GM23248 (cell line): ENCODE measurements at regions not wholly inside any gene's neighbourhood (a gene's known extent, or its start where the extent isn't known, plus 50 kb on each side); places are given as distances from the start of the nearest gene placed in this dataset.
A peak's percentile ranks its signal among the peaks of the same experiment; 100 is the strongest.

Source experiments
- DNase-seq: peaks from one replicate; pipeline ENCODE4 v3.0.0-alpha.2; 2015
- H2AFZ ChIP-seq: fragments of 200-600 bp; sonication (generic); 2 replicates; pipeline ENCODE4 v1.6.1; 2016; ENCODE audit warnings: antibody characterized with exemption
- H3F3A ChIP-seq: fragments of 200-600 bp; sonication (generic); 2 replicates; pipeline ENCODE4 v1.6.1; 2016; ENCODE audit warnings: mild to moderate bottlenecking, antibody characterized with exemption, mixed run types; ENCODE audit not compliant: insufficient read depth
- H3K27ac ChIP-seq: fragments of 200-600 bp; sonication (generic); 2 replicates; pipeline ENCODE4 v1.5.1; 2016; ENCODE audit warnings: mild to moderate bottlenecking
- H3K27me3 ChIP-seq: fragments of 200-600 bp; sonication (generic); replicated peaks from 2 replicates; pipeline ENCODE4 v1.6.1; 2016; ENCODE audit warnings: mild to moderate bottlenecking; ENCODE audit not compliant: insufficient read depth
- H3K36me3 ChIP-seq: fragments of 200-600 bp; sonication (generic); 2 replicates; pipeline ENCODE4 v1.6.1; 2016; ENCODE audit warnings: low read depth, mild to moderate bottlenecking
- H3K4me1 ChIP-seq: fragments of 200-600 bp; sonication (generic); 2 replicates; pipeline ENCODE4 v1.6.1; 2016; ENCODE audit warnings: mild to moderate bottlenecking; ENCODE audit not compliant: insufficient read depth
- H3K4me2 ChIP-seq: fragments of 200-600 bp; sonication (generic); one replicate; pipeline ENCODE4 v1.6.1; 2016; ENCODE audit warnings: mild to moderate bottlenecking; ENCODE audit not compliant: unreplicated experiment
- H3K4me3 ChIP-seq: fragments of 200-600 bp; sonication (generic); 2 replicates; pipeline ENCODE4 v1.5.1; 2016; ENCODE audit warnings: mild to moderate bottlenecking
- H3K79me2 ChIP-seq: fragments of 200-600 bp; sonication (generic); 2 replicates; pipeline ENCODE4 v1.6.1; 2016; ENCODE audit warnings: mild to moderate bottlenecking; ENCODE audit not compliant: insufficient read depth
- H3K9ac ChIP-seq: fragments of 200-600 bp; sonication (generic); 2 replicates; pipeline ENCODE4 v1.6.1; 2016; ENCODE audit warnings: mild to moderate bottlenecking
- H3K9me2 ChIP-seq: fragments of 200-600 bp; sonication (generic); 2 replicates; pipeline ENCODE4 v1.6.1; 2016; ENCODE audit warnings: mixed run types, mild to moderate bottlenecking, moderate library complexity; ENCODE audit not compliant: insufficient read depth
- H3K9me3 ChIP-seq: fragments of 200-600 bp; sonication (generic); one replicate; pipeline ENCODE4 v1.6.1; 2017; ENCODE audit warnings: low read depth
- H4K20me1 ChIP-seq: fragments of 200-600 bp; sonication (generic); 2 replicates; pipeline ENCODE4 v1.6.0; 2016; ENCODE audit not compliant: insufficient read depth
- EZH2 ChIP-seq: fragments of 200-600 bp; sonication (generic); IDR thresholded peaks from 2 replicates; pipeline ENCODE4 v1.6.1; 2018; ENCODE audit warnings: antibody characterized with exemption, mild to moderate bottlenecking; ENCODE audit not compliant: insufficient read depth, poor library complexity, severe bottlenecking
- EZH2phosphoT487 ChIP-seq: fragments of 200-600 bp; sonication (generic); IDR thresholded peaks from 2 replicates; pipeline ENCODE4 v1.6.1; 2018; ENCODE audit warnings: antibody characterized with exemption, moderate library complexity, mild to moderate bottlenecking, low read depth; ENCODE audit not compliant: insufficient read depth
- WGBS, 2 experiments: methylation state at CpG; one replicate each; pipeline ENCODE4 v1.1.6; 2015 to 2017; ENCODE audit warnings: low lambda C conversion rate in 2 of 2, low coverage in 1 of 2; ENCODE audit errors: missing lambda C conversion rate in 2 of 2; 5-methylcytosine and 5-hydroxymethylcytosine counted together
- in situ Hi-C: fragments of 300-500 bp; cut with MboI; formaldehyde crosslinking; loops from 2 replicates; pipeline ENCODE4 v1.15.0; 2020

- H3K4me2 ChIP-seq: no peak overlapping the region
- no peak overlapping the region for H3K4me3 ChIP-seq
- DNase-seq: no peak
- no peak overlapping the region for H3K9ac ChIP-seq
- no peak overlapping the region for H3K27ac ChIP-seq
- no peaks in the 10 kb centered on the region for H3K79me2 ChIP-seq
- H3K36me3 ChIP-seq: no peaks in the 10 kb centered on the region
- peaks cover 12% of the 10 kb centered on the region for H3K4me1 ChIP-seq
- no peaks in the 10 kb centered on the region for H3K9me3 ChIP-seq
- H4K20me1 ChIP-seq: no peaks in the 10 kb centered on the region
- no peak overlapping the region for H2AFZ ChIP-seq
- H3K27me3 ChIP-seq: no peaks in the 10 kb centered on the region
- WGBS, 2 experiments: 66 to 79% methylated on average over 3 of the region's 3 CpGs
- no peak for TF ChIP-seq EZH2phosphoT487
- TF ChIP-seq EZH2: no peak
- in situ Hi-C loops: no loop called here
- H3F3A ChIP-seq: peaks cover 11% of the 10 kb centered on the region; the same call in 1 of the 2 replicates
- H3K9me2 ChIP-seq: no peaks in the 10 kb centered on the region
These were observed 94.7 kb upstream of the C1orf21 start for GRCh38 chr1:184292101-184292500.

- no peak overlapping the region for H3K4me2 ChIP-seq
- no peak overlapping the region for H3K27ac ChIP-seq
- no peaks in the 10 kb centered on the region for H3K9me3 ChIP-seq
- no peak overlapping the region for H2AFZ ChIP-seq
- no peaks in the 10 kb centered on the region for H3K9me2 ChIP-seq
- H3K27me3 ChIP-seq: no peaks in the 10 kb centered on the region
- TF ChIP-seq EZH2 (no peak), EZH2phosphoT487 (no peak)
- H3F3A ChIP-seq: peaks cover 24% of the 10 kb centered on the region
- peaks cover 24% of the 10 kb centered on the region for H3K4me1 ChIP-seq
- no peak for DNase-seq
- no peaks in the 10 kb centered on the region for H3K79me2 ChIP-seq
- H3K36me3 ChIP-seq: no peaks in the 10 kb centered on the region
- H3K9ac ChIP-seq: no peak overlapping the region
- 77 to 93% methylated on average over 1 of the region's 1 CpG for WGBS, 2 experiments
- H3K4me3 ChIP-seq: no peak overlapping the region
- in situ Hi-C loops: no loop called here
- H4K20me1 ChIP-seq: no peaks in the 10 kb centered on the region
These were observed 92.7 kb upstream of the C1orf21 start for GRCh38 chr1:184294101-184294500.

GRCh38 chr1:184296466-184297243 is 90.2 kb upstream of the C1orf21 start:
- Histone ChIP-seq H3K27ac (peak overlapping the region; percentile 42), H3F3A (peaks cover 44% of the 10 kb centered on the region), H3K9me3 (no peaks in the 10 kb centered on the region), H3K9ac (peak overlapping the region; percentile 2; the same call in 1 of the 2 replicates), H3K4me1 (peaks cover 46% of the 10 kb centered on the region), H3K36me3 (no peaks in the 10 kb centered on the region), H3K79me2 (no peaks in the 10 kb centered on the region), H3K4me2 (peak overlapping the region; percentile 67), H4K20me1 (no peaks in the 10 kb centered on the region), H3K9me2 (no peaks in the 10 kb centered on the region), H3K27me3 (no peaks in the 10 kb centered on the region), H3K4me3 (peak overlapping the region; percentile 43), H2AFZ (peak overlapping the region; percentile 51)
- TF ChIP-seq EZH2 (no peak), EZH2phosphoT487 (no peak)
- in situ Hi-C loops: no loop called here
- DNase-seq: peak; percentile 79
- 20 to 24% methylated on average over 10 of the region's 10 CpGs for WGBS, 2 experiments

GRCh38 chr1:184297244-184297750 is 89.5 kb upstream of the C1orf21 start:
- 72 to 80% methylated on average over 3 of the region's 3 CpGs for WGBS, 2 experiments
- in situ Hi-C loops: no loop called here
- no peaks in the 10 kb centered on the region for H3K27me3 ChIP-seq
- H3K9ac ChIP-seq: no peak overlapping the region
- H3K9me3 ChIP-seq: no peaks in the 10 kb centered on the region
- no peaks in the 10 kb centered on the region for H3K9me2 ChIP-seq
- no peaks in the 10 kb centered on the region for H3K79me2 ChIP-seq
- DNase-seq: no peak
- TF ChIP-seq EZH2 (no peak), EZH2phosphoT487 (no peak)
- no peak overlapping the region for H3K27ac ChIP-seq
- H4K20me1 ChIP-seq: no peaks in the 10 kb centered on the region
- no peaks in the 10 kb centered on the region for H3K36me3 ChIP-seq
- no peak overlapping the region for H3K4me2 ChIP-seq
- H3K4me3 ChIP-seq: no peak overlapping the region
- peaks cover 46% of the 10 kb centered on the region for H3K4me1 ChIP-seq
- peaks cover 44% of the 10 kb centered on the region for H3F3A ChIP-seq
- H2AFZ ChIP-seq: no peak overlapping the region
